RWPE1 (cell line): ENCODE measurements at regions not wholly inside any gene's neighbourhood (a gene's known extent, or its start where the extent isn't known, plus 50 kb on each side); places are given as distances from the start of the nearest gene placed in this dataset.

Experiments used
- CTCF ChIA-PET: fragments of 350-600 bp; sonication (Branson Sonifier 250); formaldehyde crosslinking; extraction: SDS; loops from one replicate; lab custom pipeline; 2021; lab: Yijun Ruan, JAX
- POLR2A ChIA-PET: fragments of 400-600 bp; formaldehyde crosslinking; extraction: SDS; loops from one replicate; lab custom pipeline; 2020; ENCODE audit warnings: antibody characterized with exemption; ENCODE audit not compliant: low non-redundant PET; lab: Yijun Ruan, JAX
- DNase-seq: peaks from one replicate; pipeline ENCODE4 v3.0.0; 2012; ENCODE audit warnings: low spot score
- H3K27ac ChIP-seq: fragments of 450-650 bp; 2 replicates; pipeline ENCODE4 v1.5.1; 2017
- TF ChIP-seq, protein P1 (sequence below): fragments of 450-650 bp; conservative IDR thresholded peaks from 2 replicates; pipeline ENCODE4 v1.5.1; 2017; ENCODE audit warnings: low read depth, mild to moderate bottlenecking

DNA sequence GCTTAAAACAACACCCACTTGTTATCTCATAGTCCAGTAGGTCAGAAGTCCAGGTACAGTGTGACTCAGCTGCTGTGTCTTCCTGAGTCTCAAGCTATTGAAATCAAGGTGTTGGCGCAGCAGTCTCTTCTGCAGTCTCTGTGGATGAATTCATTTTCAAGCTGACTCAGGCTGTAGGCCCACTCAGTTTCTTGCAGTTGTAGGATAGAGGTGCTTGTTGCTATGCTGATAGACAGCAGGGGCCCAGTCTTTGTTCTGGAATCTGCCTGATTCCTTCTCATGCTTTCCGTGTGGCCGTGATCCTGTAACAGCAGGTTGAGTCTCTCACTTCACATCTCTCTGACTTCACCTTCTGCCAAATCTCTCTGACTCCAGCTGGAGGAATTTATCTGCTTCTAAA, 400.4 kb upstream of the POM121L12 start:
- ChIA-PET CTCF (no interaction called here), POLR2A (no interaction called here)
- no peak overlapping the region for H3K27ac ChIP-seq
- DNase-seq = no peak
- TF ChIP-seq, protein P1, sequence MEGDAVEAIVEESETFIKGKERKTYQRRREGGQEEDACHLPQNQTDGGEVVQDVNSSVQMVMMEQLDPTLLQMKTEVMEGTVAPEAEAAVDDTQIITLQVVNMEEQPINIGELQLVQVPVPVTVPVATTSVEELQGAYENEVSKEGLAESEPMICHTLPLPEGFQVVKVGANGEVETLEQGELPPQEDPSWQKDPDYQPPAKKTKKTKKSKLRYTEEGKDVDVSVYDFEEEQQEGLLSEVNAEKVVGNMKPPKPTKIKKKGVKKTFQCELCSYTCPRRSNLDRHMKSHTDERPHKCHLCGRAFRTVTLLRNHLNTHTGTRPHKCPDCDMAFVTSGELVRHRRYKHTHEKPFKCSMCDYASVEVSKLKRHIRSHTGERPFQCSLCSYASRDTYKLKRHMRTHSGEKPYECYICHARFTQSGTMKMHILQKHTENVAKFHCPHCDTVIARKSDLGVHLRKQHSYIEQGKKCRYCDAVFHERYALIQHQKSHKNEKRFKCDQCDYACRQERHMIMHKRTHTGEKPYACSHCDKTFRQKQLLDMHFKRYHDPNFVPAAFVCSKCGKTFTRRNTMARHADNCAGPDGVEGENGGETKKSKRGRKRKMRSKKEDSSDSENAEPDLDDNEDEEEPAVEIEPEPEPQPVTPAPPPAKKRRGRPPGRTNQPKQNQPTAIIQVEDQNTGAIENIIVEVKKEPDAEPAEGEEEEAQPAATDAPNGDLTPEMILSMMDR = no peak

DNA sequence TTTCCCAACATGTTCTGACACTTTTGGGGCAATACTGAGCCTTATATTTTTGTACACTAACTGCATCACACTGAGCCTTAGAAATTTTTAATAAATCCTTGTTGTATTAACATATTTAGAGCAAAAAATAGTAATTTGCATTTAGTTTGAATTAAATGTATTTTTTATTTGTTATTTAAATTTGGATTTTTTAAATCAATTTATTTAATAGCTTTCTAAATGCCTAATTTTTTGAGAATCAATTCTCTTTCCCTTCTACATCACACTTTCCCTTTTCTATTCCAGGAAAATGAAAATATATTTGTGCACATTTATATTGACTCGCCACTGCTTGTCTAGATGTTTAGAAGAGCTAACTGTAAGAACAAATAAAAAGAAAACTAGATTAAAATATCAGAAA, 414.6 kb upstream of the POM121L12 start:
- no peak for DNase-seq
- TF ChIP-seq, protein P1 = no peak
- ChIA-PET CTCF (interaction anchor here (0.7 kb wide), 1 partner anchor 13 kb away, joined by 5 read pairs; no protein-coding TSS in a partner anchor), POLR2A (no interaction called here)
- H3K27ac ChIP-seq = no peak overlapping the region

- no peak for DNase-seq
- CTCF ChIA-PET = no interaction called here
- TF ChIP-seq, protein P1 = no peak
- POLR2A ChIA-PET = no interaction called here
- no peak overlapping the region for H3K27ac ChIP-seq
Observed at GRCh38 chr7:52616552-52616951, 418.9 kb upstream of the POM121L12 start.

GRCh38 chr7:52615021-52615695, 420.3 kb upstream of the POM121L12 start:
- ChIA-PET POLR2A (no interaction called here), CTCF (no interaction called here)
- DNase-seq = no peak
- H3K27ac ChIP-seq = no peak overlapping the region
- TF ChIP-seq, protein P1 = no peak

GRCh38 chr7:52609511-52609910, 425.9 kb upstream of the POM121L12 start:
- DNase-seq = no peak
- H3K27ac ChIP-seq = no peak overlapping the region
- POLR2A ChIA-PET = no interaction called here
- TF ChIP-seq, protein P1 = no peak
- CTCF ChIA-PET = no interaction called here

DNA sequence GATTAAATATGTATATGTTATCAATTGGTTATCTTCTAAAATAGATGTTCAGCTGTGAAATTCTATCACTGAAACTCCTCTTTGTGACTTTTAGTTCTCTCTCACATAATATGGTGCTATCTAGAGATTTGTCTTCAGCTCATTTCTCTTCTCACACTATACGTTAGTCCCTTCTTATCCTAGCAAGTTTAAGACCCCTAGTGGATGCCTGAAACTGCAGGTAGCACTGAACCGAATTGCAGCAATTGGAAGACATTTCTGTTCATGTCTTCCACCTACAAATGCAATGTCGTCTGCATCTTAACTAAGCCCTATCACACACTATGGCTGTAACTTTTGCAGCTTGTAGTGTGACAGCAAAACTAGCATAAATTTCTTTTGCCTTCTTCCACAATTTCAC, 442.7 kb upstream of the POM121L12 start:
- TF ChIP-seq, protein P1 = no peak
- POLR2A ChIA-PET = no interaction called here
- CTCF ChIA-PET = no interaction called here
- DNase-seq = no peak
- H3K27ac ChIP-seq = no peak overlapping the region
